HepG2 (cell line): ENCODE measurements at regions not wholly inside any gene's neighbourhood (a gene's known extent, or its start where the extent isn't known, plus 50 kb on each side); places are given as distances from the start of the nearest gene placed in this dataset.

Experiments
- CBFB ChIP-seq: sonication (generic); formaldehyde crosslinking; IDR thresholded peaks from 2 replicates; pipeline ENCODE4 v1.4.0; 2020; ENCODE audit warnings: missing genetic modification reagents
- EZH2 ChIP-seq: conservative IDR thresholded peaks from 2 replicates; pipeline ENCODE4 v1.6.1; 2012; ENCODE audit warnings: mild to moderate bottlenecking, low read depth, low read length, moderate library complexity
- MXI1 ChIP-seq: IDR thresholded peaks from 3 replicates; pipeline ENCODE4 v1.6.1; 2012; ENCODE audit warnings: low read depth, low read length, inconsistent platforms, borderline replicate concordance
- PATZ1 ChIP-seq: sonication (generic); formaldehyde crosslinking; IDR thresholded peaks from 2 replicates; pipeline ENCODE4 v1.4.0; 2020; ENCODE audit warnings: missing genetic modification reagents
- RBM39 ChIP-seq: fragments of 200-400 bp; formaldehyde crosslinking; IDR thresholded peaks from one replicate; pipeline ENCODE4 v1.6.1; 2018; ENCODE audit warnings: antibody characterized with exemption, mild to moderate bottlenecking, low read depth, low read length; ENCODE audit not compliant: poor library complexity, severe bottlenecking
- SP4 ChIP-seq: sonication (generic); formaldehyde crosslinking; IDR thresholded peaks from 2 replicates; pipeline ENCODE4 v1.8.1; 2023; ENCODE audit warnings: mild to moderate bottlenecking, missing genetic modification reagents
- TAF1 ChIP-seq: sonication (generic); formaldehyde crosslinking; IDR thresholded peaks from 2 replicates; pipeline ENCODE4 v1.4.0; 2020; ENCODE audit warnings: missing genetic modification reagents
- ZNF784 ChIP-seq: sonication (generic); formaldehyde crosslinking; IDR thresholded peaks from 2 replicates; pipeline ENCODE4 v1.5.1; 2020; ENCODE audit warnings: missing genetic modification reagents, mild to moderate bottlenecking, borderline replicate concordance

GRCh38 chrX:128931071-128931470, 592.2 kb downstream of the SMARCA1 start:
- TF ChIP-seq RBM39 (no peak), TAF1 (CRISPR knock-in tag) (no peak), SP4 (CRISPR knock-in tag) (no peak), PATZ1 (CRISPR knock-in tag) (no peak), CBFB (no peak), ZNF784 (CRISPR knock-in tag) (no peak), MXI1 (no peak), EZH2 (no peak)
